ENCODE measurements at regions not wholly inside any gene's neighbourhood (a gene's known extent, or its start where the extent isn't known, plus 50 kb on each side); places are given as distances from the start of the nearest gene placed in this dataset.

- H4K5ac ChIP-seq (ENCODE audit: low read depth, low read length) = no peak overlapping the region
- no peak overlapping the region for H2AK5ac ChIP-seq (ENCODE audit: low read depth, low read length)
- no peak overlapping the region for H2BK5ac ChIP-seq (ENCODE audit: low read depth, low read length, poor library complexity, severe bottlenecking)
- in situ Hi-C loops (cut with MboI; ENCODE audit: low sequenced_read_pairs) = no loop called here
- POLR2A ChIA-PET (ENCODE audit: unreplicated experiment) = no interaction called here
- H3K9me1 ChIP-seq (ENCODE audit: insufficient read depth, low read length) = no peaks in the 10 kb centered on the region
- ATAC-seq (ENCODE audit: low read depth) = no peak
- no peak overlapping the region for H4K8ac ChIP-seq (ENCODE audit: low read depth in 2 of 2, low read length in 2 of 2)
- H3K14ac ChIP-seq (replicated peaks; ENCODE audit: low read depth, low read length) = no peak overlapping the region
- no peaks in the 10 kb centered on the region for H3K27me3 ChIP-seq (ENCODE audit: control insufficient read depth, insufficient read depth, low read length)
- no peak overlapping the region for H4K91ac ChIP-seq (ENCODE audit: insufficient read depth, low read depth, low read length)
- H3K4me3 ChIP-seq (ENCODE audit: insufficient read depth, low read depth, low read length) = no peak overlapping the region
- no peak overlapping the region for H3K4ac ChIP-seq (ENCODE audit: low read depth, low read length)
- no peaks in the 10 kb centered on the region for H3K4me1 ChIP-seq (ENCODE audit: control insufficient read depth, insufficient read depth, low read length)
- dilution Hi-C loops (cut with HindIII; ENCODE audit: low sequenced_read_pairs, unreplicated experiment) = no loop called here
- no peaks in the 10 kb centered on the region for H3K79me1 ChIP-seq (ENCODE audit: low read depth in 1 of 2, low read length in 2 of 2)
- intact Hi-C loops (cut with micrococcal nuclease) = no loop called here
- no peak overlapping the region for H2BK20ac ChIP-seq (ENCODE audit: low read depth, low read length)
- 20% methylated on average over 1 of the region's 8 CpGs; no CpG with 5 or more reads in 1 of the 2 experiments for WGBS, 2 experiments (ENCODE audit: extremely low coverage in 2 of 2, insufficient read length in 1 of 2)
- H3K9ac ChIP-seq (ENCODE audit: low read depth, low read length) = no peak overlapping the region
- no peak overlapping the region for H2BK120ac ChIP-seq (ENCODE audit: low read depth, low read length)
- H3K56ac ChIP-seq (ENCODE audit: extremely low read depth, insufficient read depth, low read length) = no peak overlapping the region
- BruUV-seq (replicated peaks) = no TSS peak
- DNase-seq = no peak
- no peak overlapping the region for H3K23ac ChIP-seq (ENCODE audit: low read depth, low read length)
- H3K9me3 ChIP-seq (ENCODE audit: control insufficient read depth, insufficient read depth, low read length) = peaks cover 4% of the 10 kb centered on the region
- H2AK9ac ChIP-seq (replicated peaks; ENCODE audit: low read depth, low read length, poor library complexity) = no peak overlapping the region
- no peak overlapping the region for H2AFZ ChIP-seq (replicated peaks; ENCODE audit: low read length, poor library complexity)
- CTCF ChIA-PET = no interaction called here
- no peaks in the 10 kb centered on the region for H4K20me1 ChIP-seq (ENCODE audit: insufficient read depth, low read length)
- H3K27ac ChIP-seq (ENCODE audit: insufficient read depth, low read length) = no peak overlapping the region
- no peak overlapping the region for H3K18ac ChIP-seq (ENCODE audit: low read depth, low read length)
- TF ChIP-seq RFX5 (IDR thresholded peaks at IDR 0.05; ENCODE audit: low read depth, low read length) = no peak
- TF ChIP-seq CEBPB (IDR thresholded peaks at IDR 0.05; ENCODE audit: low read depth, low read length) = no peak
- no peak for TF ChIP-seq CHD1 (IDR thresholded peaks at IDR 0.05; ENCODE audit: low read depth, low read length)
- TF ChIP-seq SMC3 (IDR thresholded peaks at IDR 0.05; ENCODE audit: low read depth, low read length) = no peak
- no peak for TF ChIP-seq ELK1 (IDR thresholded peaks at IDR 0.05; ENCODE audit: borderline replicate concordance, low read depth, low read length)
- no peak for TF ChIP-seq NFE2L2 (IDR thresholded peaks at IDR 0.05; ENCODE audit: low read depth, low read length)
- TF ChIP-seq USF2 (IDR thresholded peaks at IDR 0.05; ENCODE audit: low read depth, low read length) = no peak
- no peak for TF ChIP-seq POLR2A (IDR thresholded peaks at IDR 0.05; ENCODE audit: low read depth, low read length)
- no peak for TF ChIP-seq BHLHE40 (IDR thresholded peaks at IDR 0.05; ENCODE audit: low read depth, low read length)
- TF ChIP-seq MAZ (IDR thresholded peaks at IDR 0.05; ENCODE audit: borderline replicate concordance, low read depth, low read length) = no peak
- TF ChIP-seq CTCF (conservative IDR thresholded peaks at IDR 0.05; ENCODE audit: low read depth, low read length) = no peak
- TF ChIP-seq RAD21 (IDR thresholded peaks at IDR 0.05; ENCODE audit: low read length) = no peak
- no peak overlapping the region for H2BK15ac ChIP-seq (ENCODE audit: low read depth, low read length)
- H3K4me2 ChIP-seq (ENCODE audit: low read depth, low read length) = no peak overlapping the region
- no peaks in the 10 kb centered on the region for H3K36me3 ChIP-seq (ENCODE audit: control insufficient read depth, insufficient read depth, low read length)
Observed at GRCh38 chr6:23905133-23905815, 220.7 kb upstream of the NRSN1 start.
